DMS 273 treated with DMSO at 0.1 percent for 48 hours (cell line): ENCODE measurements at regions not wholly inside any gene's neighbourhood (a gene's known extent, or its start where the extent isn't known, plus 50 kb on each side); places are given as distances from the start of the nearest gene placed in this dataset.
"Not testable (repeated sequence)": the region's sequence is repeated elsewhere in the genome, so short reads cannot be mapped to it uniquely, and the experiment has no call there.

ENCODE experiments used
- DNase-seq: peaks from one replicate; lab custom pipeline; 2025; lab: John Stamatoyannopoulos, UW

- DNase-seq = peak; percentile 9
These were observed 53.1 kb upstream of the HMCN1 start for GRCh38 chr1:185681034-185681633.

- no peak for DNase-seq
These were observed 53.7 kb upstream of the HMCN1 start for GRCh38 chr1:185680453-185680852.

- no peak for DNase-seq
These were observed 55.0 kb upstream of the HMCN1 start for GRCh38 chr1:185679220-185679619.

GRCh38 chr1:185676969-185677368, 57.2 kb upstream of the HMCN1 start:
- DNase-seq = no peak

- no peak for DNase-seq
These were observed 60.0 kb upstream of the HMCN1 start for GRCh38 chr1:185674201-185674600.

GRCh38 chr1:185672719-185673360, 61.4 kb upstream of the HMCN1 start:
- no peak for DNase-seq

- no peak for DNase-seq
These were observed 64.0 kb upstream of the HMCN1 start for GRCh38 chr1:185670187-185670627.

GRCh38 chr1:185668013-185668412, 66.2 kb upstream of the HMCN1 start:
- no peak for DNase-seq

GRCh38 chr1:185666582-185666981, 67.6 kb upstream of the HMCN1 start:
- DNase-seq = no peak

- DNase-seq = no peak
These were observed 70.4 kb upstream of the HMCN1 start for GRCh38 chr1:185663771-185664296.

- no peak for DNase-seq
These were observed 70.9 kb upstream of the HMCN1 start for GRCh38 chr1:185663332-185663731.

- DNase-seq = no peak
These were observed 72.2 kb upstream of the HMCN1 start for GRCh38 chr1:185661971-185662370.

- DNase-seq = no peak
These were observed 77.5 kb upstream of the HMCN1 start for GRCh38 chr1:185656663-185657062.

GRCh38 chr1:185654952-185655314, 79.3 kb upstream of the HMCN1 start:
- DNase-seq = no peak

- DNase-seq = no peak
These were observed 79.8 kb upstream of the HMCN1 start for GRCh38 chr1:185654199-185654951.

- no peak for DNase-seq
These were observed 80.6 kb upstream of the HMCN1 start for GRCh38 chr1:185653615-185654014.

GRCh38 chr1:185652348-185652747, 81.8 kb upstream of the HMCN1 start:
- DNase-seq = no peak

GRCh38 chr1:185650602-185651230, 83.5 kb upstream of the HMCN1 start:
- DNase-seq = no peak

GRCh38 chr1:185648858-185649589, 85.2 kb upstream of the HMCN1 start:
- DNase-seq = no peak

GRCh38 chr1:185647597-185648267, 86.5 kb upstream of the HMCN1 start:
- not testable (repeated sequence) for DNase-seq

GRCh38 chr1:185646202-185646683, 87.9 kb upstream of the HMCN1 start:
- DNase-seq = peak; percentile 59
